DMS53 treated with DMSO at 0.1 percent for 48 hours (cell line): ENCODE measurements at regions not wholly inside any gene's neighbourhood (a gene's known extent, or its start where the extent isn't known, plus 50 kb on each side); places are given as distances from the start of the nearest gene placed in this dataset.
"Not testable (repeated sequence)": the region's sequence is repeated elsewhere in the genome, so short reads cannot be mapped to it uniquely, and the experiment has no call there.

Source experiments
- DNase-seq: peaks from one replicate; lab custom pipeline; 2025; ENCODE audit not compliant: unreplicated experiment; lab: John Stamatoyannopoulos, UW

DNA sequence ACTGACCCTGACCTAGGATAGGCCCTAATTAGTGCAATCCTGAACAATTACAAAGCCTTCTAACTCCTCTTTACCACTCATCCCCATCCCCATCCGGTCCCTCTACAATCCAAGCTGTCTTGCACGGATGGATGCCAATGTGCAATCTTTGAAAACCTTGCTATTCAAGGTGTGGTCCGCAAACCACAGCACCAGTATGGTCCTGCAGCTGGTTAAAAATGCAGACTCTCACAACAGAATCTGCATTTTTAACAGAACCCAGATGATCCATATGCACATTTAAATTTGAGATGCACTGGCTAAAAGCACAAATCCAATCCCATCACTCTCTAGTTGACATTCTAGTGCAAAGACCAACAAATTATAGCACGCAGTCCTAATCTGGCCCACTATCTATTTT is 230.6 kb upstream of the KRR1 start:
- no peak for DNase-seq

DNA sequence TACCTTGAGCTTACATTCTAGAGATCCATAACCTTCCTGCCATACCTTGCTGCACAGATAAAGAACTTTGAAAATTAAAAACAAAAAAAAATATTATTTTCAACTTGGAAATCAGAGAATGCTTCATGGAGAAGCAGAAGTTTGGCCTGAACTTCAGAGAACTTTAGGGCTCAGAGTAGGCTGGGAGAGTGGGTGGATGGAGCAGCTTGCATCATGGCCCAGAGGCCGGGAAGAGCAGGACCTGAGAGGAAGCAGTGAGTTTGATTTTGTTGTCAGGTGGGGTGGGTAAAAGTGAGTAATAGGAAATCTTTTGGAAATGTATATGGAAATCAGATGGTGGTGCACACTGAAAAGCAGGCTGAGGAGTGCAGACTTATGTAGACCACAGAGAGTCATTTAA is 228.5 kb upstream of the KRR1 start:
- no peak for DNase-seq

GRCh38 chr12:75739098-75739497 is 227.7 kb upstream of the KRR1 start:
- DNase-seq: not testable (repeated sequence)

GRCh38 chr12:75738486-75738885 is 227.1 kb upstream of the KRR1 start:
- DNase-seq: no peak

GRCh38 chr12:75735853-75736252 is 224.4 kb upstream of the KRR1 start:
- DNase-seq: no peak

- DNase-seq: no peak
Measured at GRCh38 chr12:75728826-75729225, 217.4 kb upstream of the KRR1 start.

DNA sequence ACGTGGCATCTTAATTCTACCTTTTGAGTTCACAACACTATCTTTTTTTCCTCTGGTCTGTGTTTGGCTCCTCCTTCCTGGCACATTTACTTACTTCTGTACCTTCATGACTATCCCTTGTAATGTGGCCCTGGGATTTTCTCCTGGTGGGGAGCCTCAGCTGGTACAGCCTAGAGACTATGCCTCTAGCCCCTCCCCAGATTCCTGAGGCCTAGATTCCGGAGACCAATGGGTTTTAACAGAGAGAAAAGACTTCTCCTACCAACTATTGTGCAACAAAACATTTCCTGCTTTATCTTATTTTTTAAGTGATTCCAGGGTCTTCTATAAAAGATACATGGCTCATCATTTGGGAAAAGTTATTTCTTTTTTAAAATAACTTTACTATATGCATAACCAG is 216.2 kb upstream of the KRR1 start:
- no peak for DNase-seq

GRCh38 chr12:75725521-75726111 is 214.2 kb upstream of the KRR1 start:
- peak; percentile 71 for DNase-seq

DNA sequence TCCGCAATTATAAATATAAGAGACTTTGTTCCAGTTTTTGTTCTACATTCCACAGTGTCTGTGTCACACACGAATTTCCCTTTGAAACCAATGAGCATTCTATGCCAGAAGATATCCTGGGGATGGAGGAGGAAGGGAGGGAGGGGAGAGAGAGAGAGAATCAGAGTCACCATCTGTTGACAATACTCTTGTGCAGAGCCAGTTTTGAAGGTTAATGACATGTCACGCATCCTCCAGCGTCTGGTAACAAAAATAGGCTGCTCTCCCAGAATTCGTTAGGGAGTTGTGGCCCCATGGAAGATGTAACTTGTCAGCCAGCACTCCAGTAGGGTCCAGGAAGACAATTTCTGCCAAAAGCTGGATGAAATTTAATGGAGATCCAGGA is 213.5 kb upstream of the KRR1 start:
- DNase-seq: peak; percentile 96

DNA sequence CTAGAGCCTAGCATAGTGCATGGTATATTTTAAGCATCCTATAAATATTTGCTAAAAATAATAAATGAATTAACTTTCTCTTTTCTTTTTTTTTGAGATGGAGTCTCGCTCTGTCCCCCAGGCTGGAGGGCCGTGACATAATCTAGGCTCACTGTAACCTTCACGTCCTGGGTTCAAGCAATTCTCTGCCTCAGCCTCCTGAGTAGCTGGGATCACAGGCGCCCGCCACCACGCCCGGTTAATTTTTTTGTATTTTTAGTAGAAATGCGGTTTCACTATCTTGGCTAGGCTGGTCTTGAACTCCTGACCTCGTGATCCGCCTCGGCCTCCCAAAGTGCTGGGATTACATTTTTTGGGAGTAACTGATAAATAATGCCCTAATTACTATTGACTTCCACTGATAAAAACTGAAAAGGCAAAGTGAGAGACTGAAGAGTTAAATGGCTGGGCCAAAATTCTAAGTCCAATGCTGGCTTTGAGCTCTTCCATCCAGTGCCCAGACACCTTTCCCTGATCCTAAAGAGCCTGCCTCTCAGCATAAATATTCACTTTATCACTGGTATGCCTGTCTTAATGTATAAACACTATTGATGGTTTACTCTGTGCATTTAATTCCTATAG is 213.0 kb upstream of the KRR1 start:
- DNase-seq: no peak

DNA sequence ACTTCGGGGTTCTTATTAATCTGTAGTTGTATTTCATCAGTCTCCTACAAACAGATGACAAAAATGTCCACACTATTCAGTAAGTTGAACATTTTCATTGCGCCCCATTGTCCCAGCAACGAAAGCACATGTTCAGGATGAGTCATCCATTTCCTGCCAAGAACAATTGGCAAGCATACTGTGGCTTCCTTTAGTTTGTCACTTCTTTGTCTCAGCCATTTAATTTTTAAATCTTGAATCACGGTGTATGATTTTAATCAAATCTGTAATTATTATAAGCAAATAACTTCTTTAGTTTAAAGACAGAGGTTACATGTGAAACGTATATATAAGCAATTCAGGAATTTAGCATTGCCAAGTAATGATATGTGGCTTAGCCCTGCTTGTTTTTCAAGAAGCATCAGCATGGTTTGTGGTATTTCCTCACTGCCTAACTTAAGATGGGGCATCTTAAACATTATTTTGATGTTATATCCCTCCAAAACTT is 211.3 kb upstream of the KRR1 start:
- DNase-seq: peak; percentile 88

- DNase-seq: no peak
Measured at GRCh38 chr12:75721796-75722195, 210.4 kb upstream of the KRR1 start.

DNA sequence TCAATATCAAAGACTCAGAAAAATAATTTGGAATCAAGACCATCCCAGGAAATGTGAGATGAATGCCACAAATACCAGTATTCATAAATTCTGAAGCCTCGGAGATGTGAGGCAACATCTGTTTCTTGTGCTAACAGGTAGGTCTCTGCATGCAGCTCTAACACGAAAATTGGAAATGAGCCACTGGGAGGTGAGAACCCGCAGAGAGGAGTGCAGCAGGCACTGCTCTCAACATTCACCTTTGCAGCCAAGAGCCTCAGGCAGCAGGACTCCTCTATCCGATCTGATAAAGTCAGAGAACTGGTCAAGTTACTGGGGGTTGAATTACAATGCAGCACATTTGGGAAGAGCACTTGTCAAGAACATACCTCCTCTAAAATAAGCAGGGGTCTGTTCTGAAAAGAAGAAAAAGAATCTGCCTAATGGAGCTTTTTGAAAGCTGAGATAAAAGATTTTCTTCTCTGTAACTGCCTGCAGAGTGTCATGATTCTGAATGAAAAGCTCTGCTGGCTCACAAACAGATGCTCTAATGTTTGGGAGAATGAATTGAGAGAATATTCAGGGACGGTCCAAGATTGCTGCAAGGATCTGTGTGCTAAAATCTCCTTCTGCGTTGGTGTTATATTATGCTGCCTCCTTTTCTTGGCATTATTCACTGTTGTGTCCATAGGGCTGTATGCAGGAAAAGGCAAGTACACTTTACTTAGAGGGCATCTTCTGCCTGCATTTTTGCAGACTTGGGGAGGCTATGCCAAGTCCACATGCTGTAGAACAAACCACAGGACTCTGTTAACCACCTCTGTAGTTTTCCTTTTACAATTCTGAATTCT is 209.6 kb upstream of the KRR1 start:
- DNase-seq: no peak

DNA sequence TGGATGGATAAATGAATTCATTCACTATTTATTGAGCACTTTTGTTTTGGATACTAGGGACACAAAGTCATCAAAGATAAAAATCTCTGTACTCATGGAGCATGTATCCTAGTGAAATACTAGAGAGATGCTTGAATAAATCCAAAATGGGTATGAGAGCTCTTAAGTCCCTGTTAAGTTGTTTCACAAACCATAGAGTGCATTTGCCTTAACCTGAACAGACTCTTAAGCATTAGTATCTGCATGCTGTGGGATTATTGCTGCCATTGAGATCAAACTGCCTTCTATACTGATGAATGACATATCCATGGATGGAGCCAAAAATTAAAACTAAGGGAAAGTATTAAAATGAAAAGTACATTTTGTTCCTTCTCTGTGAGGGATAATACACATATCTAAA is 206.5 kb upstream of the KRR1 start:
- DNase-seq: no peak

GRCh38 chr12:75716291-75717025 is 205.0 kb upstream of the KRR1 start:
- DNase-seq: no peak

GRCh38 chr12:75715682-75716081 is 204.3 kb upstream of the KRR1 start:
- DNase-seq: no peak

GRCh38 chr12:75715323-75715644 is 203.9 kb upstream of the KRR1 start:
- no peak for DNase-seq

- DNase-seq: no peak
Measured at GRCh38 chr12:75714462-75715322, 203.3 kb upstream of the KRR1 start.

GRCh38 chr12:75713434-75713833 is 202.0 kb upstream of the KRR1 start:
- no peak for DNase-seq

DNA sequence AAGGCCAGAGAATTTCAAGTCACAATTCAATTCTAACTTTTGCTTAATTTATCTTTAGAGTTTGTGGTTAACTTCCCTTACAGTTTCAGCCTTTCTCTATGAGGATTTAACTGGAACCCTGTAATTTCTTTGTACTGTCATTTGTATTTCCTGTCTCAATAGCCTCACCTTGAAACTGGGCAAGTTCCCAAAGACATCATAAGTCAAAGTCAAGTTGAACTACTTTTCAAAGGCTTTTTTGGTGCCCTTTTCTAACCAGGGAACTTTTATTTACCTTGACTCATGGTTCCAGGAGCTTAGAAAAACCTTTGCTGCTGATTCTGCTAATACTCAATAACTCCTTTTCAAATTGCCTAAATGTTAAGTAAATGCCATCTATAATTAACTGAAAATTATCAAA is 200.8 kb upstream of the KRR1 start:
- peak; percentile 52 for DNase-seq

GRCh38 chr12:75711271-75711670 is 199.9 kb upstream of the KRR1 start:
- DNase-seq: no peak
